ENCODE measurements at regions not wholly inside any gene's neighbourhood (a gene's known extent, or its start where the extent isn't known, plus 50 kb on each side); places are given as distances from the start of the nearest gene placed in this dataset.

- Histone ChIP-seq H3K4me2 (ENCODE audit: insufficient read depth, low read length) (no peak overlapping the region), H4K20me1 (replicated peaks; ENCODE audit: control insufficient read depth, extremely low read depth, insufficient read depth, low read length) (no peaks in the 10 kb centered on the region), H3K4me1 (ENCODE audit: control insufficient read depth, extremely low read depth, insufficient read depth, low read length) (no peaks in the 10 kb centered on the region), H3K27me3 (ENCODE audit: control insufficient read depth in 2 of 2, insufficient read depth in 2 of 2, low read length in 2 of 2) (no peaks in the 10 kb centered on the region), H3K9me1 (replicated peaks; ENCODE audit: control insufficient read depth, extremely low read depth, insufficient read depth, low read length) (no peaks in the 10 kb centered on the region), H3K9me3 (replicated peaks; ENCODE audit: control insufficient read depth, insufficient read depth, low read length) (no peaks in the 10 kb centered on the region), H3K4me3 (replicated peaks in 1 of 3; ENCODE audit: insufficient read depth in 1 of 3, low read depth in 1 of 3, low read length in 3 of 3) (no peak overlapping the region), H2AFZ (ENCODE audit: low read depth, low read length) (no peak overlapping the region), H3K27ac (ENCODE audit: insufficient read depth, low read depth, low read length) (no peak overlapping the region), H3K9ac (replicated peaks; ENCODE audit: extremely low read depth, insufficient read depth, low read length) (no peak overlapping the region), H3K36me3 (ENCODE audit: control insufficient read depth in 2 of 2, extremely low read depth in 1 of 2, insufficient read depth in 2 of 2, low read length in 2 of 2) (no peaks in the 10 kb centered on the region), H3K79me2 (ENCODE audit: control insufficient read depth, insufficient read depth, low read length) (no peaks in the 10 kb centered on the region)
- TF ChIP-seq MYC (IDR thresholded peaks at IDR 0.05; ENCODE audit: low read depth, low read length) (no peak), POLR2A (IDR thresholded peaks at IDR 0.05; ENCODE audit: low read depth, low read length) (no peak), GATA2 (IDR thresholded peaks at IDR 0.05; ENCODE audit: insufficient read depth, insufficient read length, low read depth, low read length) (no peak), EZH2 (IDR thresholded peaks at IDR 0.05; ENCODE audit: borderline replicate concordance, low read depth, low read length, severe bottlenecking) (no peak), CTCF (IDR thresholded peaks at IDR 0.05; ENCODE audit: extremely low read depth in 1 of 2, insufficient read depth in 1 of 2, low read depth in 1 of 2, low read length in 2 of 2) (no peak), JUN (IDR thresholded peaks at IDR 0.05; ENCODE audit: borderline replicate concordance, insufficient read depth, insufficient read length, low read depth) (no peak), POLR2AphosphoS5 (IDR thresholded peaks at IDR 0.05; ENCODE audit: insufficient read depth, low read depth, low read length) (no peak), MAX (IDR thresholded peaks at IDR 0.05; ENCODE audit: insufficient read depth, insufficient read length) (no peak), FOS (IDR thresholded peaks at IDR 0.05; ENCODE audit: borderline replicate concordance, insufficient read depth, low read length) (no peak)
- ChIA-PET CTCF (no interaction called here), POLR2A (no interaction called here)
- intact Hi-C loops (cut with micrococcal nuclease): no loop called here
- dilution Hi-C loops (cut with MboI; ENCODE audit: extremely low pct_ligation_motif_present, low sequenced_read_pairs): no loop called here
- no TSS peak for BruUV-seq (replicated peaks)
- DNase-seq (ENCODE audit: low read depth, low spot score) (no peak), FAIRE-seq (no peak)
Observed at GRCh38 chr14:80271389-80271788, 60.1 kb upstream of the DIO2 start.

Data from endothelial cell of umbilical vein (primary cell).